HL-60 (cell line): ENCODE measurements at regions not wholly inside any gene's neighbourhood (a gene's known extent, or its start where the extent isn't known, plus 50 kb on each side); places are given as distances from the start of the nearest gene placed in this dataset.

ENCODE experiments used
- CTCF ChIP-seq: IDR thresholded peaks from one replicate; pipeline ENCODE4 v1.5.1; 2011; ENCODE audit warnings: low read length, control low read depth, inconsistent platforms; ENCODE audit not compliant: insufficient read depth
- POLR2AphosphoS5 ChIP-seq: IDR thresholded peaks from 2 replicates; pipeline ENCODE4 v1.6.1; 2012; ENCODE audit warnings: low read depth
- SPI1 ChIP-seq: IDR thresholded peaks from 2 replicates; pipeline ENCODE4 v1.6.1; 2012; ENCODE audit warnings: low read depth, mild to moderate bottlenecking, borderline replicate concordance

- TF ChIP-seq CTCF (no peak), SPI1 (no peak), POLR2AphosphoS5 (no peak)
Observed at GRCh38 chr12:46942579-46942978, 116.8 kb upstream of the SLC38A4 start.
